ENCODE measurements at regions not wholly inside any gene's neighbourhood (a gene's known extent, or its start where the extent isn't known, plus 50 kb on each side); places are given as distances from the start of the nearest gene placed in this dataset.

- TF ChIP-seq CTCF (conservative IDR thresholded peaks at IDR 0.05; ENCODE audit: low read length) (no peak), EZH2phosphoT487 (IDR thresholded peaks at IDR 0.05; ENCODE audit: borderline replicate concordance, low read depth, low read length) (no peak)
Measured at GRCh38 chr2:208608122-208608835, 201.7 kb downstream of the PTH2R start.
